Left lung (tissue), 4 donors: ENCODE measurements at regions not wholly inside any gene's neighbourhood (a gene's known extent, or its start where the extent isn't known, plus 50 kb on each side); places are given as distances from the start of the nearest gene placed in this dataset.

ENCODE experiments used
- ATAC-seq: fragments of 200-7000 bp; cut with Tn5 transposase; one replicate; pipeline ENCODE4 v1.9.1; 2020; ENCODE audit warnings: moderate library complexity
- DNase-seq, 4 donors: peaks; one replicate each; pipeline ENCODE4 v3.0.0-alpha.2; 2013 to 2020
- H3K27ac ChIP-seq, 2 donors: fragments of 200-600 bp; sonication (generic) in 1 of 2; one replicate each; pipeline versions ENCODE4 v1.5.0 to v1.8.0; 2020 to 2021
- H3K27me3 ChIP-seq, 2 donors: fragments of 200-600 bp; sonication (generic) in 1 of 2; one replicate each; pipeline versions ENCODE4 v1.5.0 to v1.8.0; 2020 to 2021
- H3K36me3 ChIP-seq, 2 donors: fragments of 200-600 bp; sonication (generic) in 1 of 2; one replicate each; pipeline versions ENCODE4 v1.5.0 to v1.8.0; 2020 to 2021
- H3K4me1 ChIP-seq, 2 donors: fragments of 200-600 bp; one replicate each; pipeline ENCODE4 v1.8.0; 2021
- H3K4me3 ChIP-seq, 2 donors: fragments of 200-600 bp; sonication (generic) in 1 of 2; one replicate each; pipeline versions ENCODE4 v1.5.0 to v1.8.0; 2020 to 2021; ENCODE audit warnings: mild to moderate bottlenecking in 1 of 2
- H3K9me3 ChIP-seq, 2 donors: fragments of 200-600 bp; sonication (generic) in 1 of 2; one replicate each; pipeline versions ENCODE4 v1.5.0 to v1.8.0; 2020 to 2021
- intact Hi-C, 2 donors: fragments of 100-400 bp; cut with DNase I; formaldehyde crosslinking; loops; one replicate each; pipeline versions ENCODE4 v1.11.2 to v1.14.2; 2022
- TF ChIP-seq, protein P1 (sequence below), 2 donors: fragments of 200-600 bp; sonication (generic) in 1 of 2; IDR thresholded peaks; one replicate each; pipeline versions ENCODE4 v1.5.0 to v1.8.0; 2021; ENCODE audit warnings: antibody characterized with exemption in 2 of 2
- donor health status: DM: no; HTN: yes; CAD: no.
- donor health status: DM: no; HTN: no; CAD: no.

DNA sequence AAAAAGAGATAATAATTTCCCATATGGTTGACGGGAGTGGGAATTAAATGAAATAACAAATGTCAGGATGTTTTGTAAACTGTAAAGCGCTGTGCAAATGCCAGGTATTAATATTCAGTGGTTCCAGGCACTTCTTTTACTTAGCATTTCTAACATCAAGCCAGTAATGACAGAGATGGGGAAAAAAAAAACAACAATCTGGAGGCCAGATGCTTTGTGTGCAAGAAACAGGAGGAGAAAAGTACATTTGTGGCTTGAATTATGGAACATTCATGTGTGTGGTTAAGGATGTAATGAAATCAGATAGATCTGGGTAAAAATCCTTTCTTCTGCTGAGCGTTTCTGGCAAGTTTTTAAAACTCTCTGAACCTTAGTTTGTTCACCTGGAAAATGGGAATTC is 509.6 kb downstream of the FUT8 start:
- TF ChIP-seq, protein P1, sequence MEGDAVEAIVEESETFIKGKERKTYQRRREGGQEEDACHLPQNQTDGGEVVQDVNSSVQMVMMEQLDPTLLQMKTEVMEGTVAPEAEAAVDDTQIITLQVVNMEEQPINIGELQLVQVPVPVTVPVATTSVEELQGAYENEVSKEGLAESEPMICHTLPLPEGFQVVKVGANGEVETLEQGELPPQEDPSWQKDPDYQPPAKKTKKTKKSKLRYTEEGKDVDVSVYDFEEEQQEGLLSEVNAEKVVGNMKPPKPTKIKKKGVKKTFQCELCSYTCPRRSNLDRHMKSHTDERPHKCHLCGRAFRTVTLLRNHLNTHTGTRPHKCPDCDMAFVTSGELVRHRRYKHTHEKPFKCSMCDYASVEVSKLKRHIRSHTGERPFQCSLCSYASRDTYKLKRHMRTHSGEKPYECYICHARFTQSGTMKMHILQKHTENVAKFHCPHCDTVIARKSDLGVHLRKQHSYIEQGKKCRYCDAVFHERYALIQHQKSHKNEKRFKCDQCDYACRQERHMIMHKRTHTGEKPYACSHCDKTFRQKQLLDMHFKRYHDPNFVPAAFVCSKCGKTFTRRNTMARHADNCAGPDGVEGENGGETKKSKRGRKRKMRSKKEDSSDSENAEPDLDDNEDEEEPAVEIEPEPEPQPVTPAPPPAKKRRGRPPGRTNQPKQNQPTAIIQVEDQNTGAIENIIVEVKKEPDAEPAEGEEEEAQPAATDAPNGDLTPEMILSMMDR (IDR thresholded peaks at IDR 0.05) = no peak
- intact Hi-C loops = no loop called here
- no peak for DNase-seq
- H3K36me3 ChIP-seq = no peaks in the 10 kb centered on the region
- H3K4me3 ChIP-seq = no peak overlapping the region
- no peaks in the 10 kb centered on the region for H3K4me1 ChIP-seq
- no peaks in the 10 kb centered on the region for H3K9me3 ChIP-seq
- no peak for ATAC-seq
- no peak overlapping the region for H3K27ac ChIP-seq
- H3K27me3 ChIP-seq = no peaks in the 10 kb centered on the region

DNA sequence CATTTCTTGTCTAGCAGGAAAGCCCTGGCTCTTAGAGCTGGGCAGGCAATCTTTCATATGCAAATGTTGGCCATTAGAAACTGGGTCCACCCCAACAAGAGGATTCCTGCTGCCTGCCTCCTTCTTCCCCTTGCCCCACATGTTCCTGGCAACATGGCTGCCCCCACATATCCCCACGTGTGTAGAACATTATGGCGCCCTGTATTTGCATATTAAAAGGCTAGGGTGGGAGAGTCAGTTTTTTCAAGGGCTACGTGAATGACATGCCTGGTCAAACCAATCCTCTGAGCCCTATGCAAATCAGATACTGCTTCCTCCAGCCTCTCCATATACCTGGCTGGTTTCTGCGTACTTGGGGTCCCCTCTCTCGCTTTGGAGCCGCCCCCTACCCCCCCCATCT is 514.0 kb downstream of the FUT8 start:
- H3K4me3 ChIP-seq = no peak overlapping the region
- DNase-seq = no peak
- H3K27ac ChIP-seq = no peak overlapping the region
- intact Hi-C loops = loop anchor here in 1 of 2 donors (2.0 kb wide), 1 partner anchor 22 kb away; no protein-coding TSS in a partner anchor
- H3K27me3 ChIP-seq = peaks cover 0 to 8% of the 10 kb centered on the region in 2 donors
- no peaks in the 10 kb centered on the region for H3K9me3 ChIP-seq
- H3K36me3 ChIP-seq = no peaks in the 10 kb centered on the region
- H3K4me1 ChIP-seq = no peaks in the 10 kb centered on the region
- no peak for ATAC-seq
- TF ChIP-seq, protein P1 (IDR thresholded peaks at IDR 0.05) = no peak

DNA sequence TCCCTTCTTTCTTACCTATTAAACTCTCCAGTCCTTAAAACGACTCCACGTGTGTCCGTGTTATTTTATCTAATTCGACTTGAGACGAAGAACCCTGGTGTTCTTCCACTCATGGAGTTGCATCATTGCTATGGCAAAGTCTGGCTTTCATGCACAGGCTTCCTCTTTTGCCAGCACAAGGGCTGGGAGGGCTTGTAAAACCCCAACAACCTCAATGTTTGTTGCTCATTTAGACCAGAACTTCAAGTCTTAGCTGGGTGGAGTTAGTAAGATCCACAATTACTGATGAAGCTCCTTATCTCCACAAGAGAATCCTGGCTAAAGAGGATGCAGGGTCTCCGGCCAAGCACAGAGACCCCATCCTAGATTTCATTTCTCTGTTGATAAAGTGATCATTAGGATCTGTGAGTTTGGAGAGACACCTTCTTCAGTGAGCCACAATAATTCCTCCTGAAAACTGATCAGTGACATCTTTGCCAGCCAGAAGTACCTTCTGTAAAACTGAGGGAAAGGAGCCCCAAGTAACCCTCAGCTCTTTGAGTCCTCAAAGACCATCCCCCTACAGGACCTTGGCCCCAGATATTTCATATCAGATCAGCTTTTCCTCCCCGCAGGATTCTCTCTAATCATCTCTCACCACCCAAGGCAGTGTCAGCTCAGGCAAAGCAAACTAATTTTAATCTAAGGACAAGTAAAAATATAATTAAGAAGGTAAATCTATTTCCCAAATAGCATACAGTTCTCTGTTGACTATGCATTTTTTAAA is 514.6 kb downstream of the FUT8 start:
- H3K4me3 ChIP-seq = no peak overlapping the region
- no peak for DNase-seq
- intact Hi-C loops = loop anchor here in 1 of 2 donors (2.0 kb wide), 1 partner anchor 22 kb away; no protein-coding TSS in a partner anchor
- H3K36me3 ChIP-seq = no peaks in the 10 kb centered on the region
- H3K27ac ChIP-seq = no peak overlapping the region
- H3K4me1 ChIP-seq = no peaks in the 10 kb centered on the region
- TF ChIP-seq, protein P1 (IDR thresholded peaks at IDR 0.05) = no peak
- peaks cover 0 to 8% of the 10 kb centered on the region in 2 donors for H3K27me3 ChIP-seq
- no peak for ATAC-seq
- no peaks in the 10 kb centered on the region for H3K9me3 ChIP-seq

DNA sequence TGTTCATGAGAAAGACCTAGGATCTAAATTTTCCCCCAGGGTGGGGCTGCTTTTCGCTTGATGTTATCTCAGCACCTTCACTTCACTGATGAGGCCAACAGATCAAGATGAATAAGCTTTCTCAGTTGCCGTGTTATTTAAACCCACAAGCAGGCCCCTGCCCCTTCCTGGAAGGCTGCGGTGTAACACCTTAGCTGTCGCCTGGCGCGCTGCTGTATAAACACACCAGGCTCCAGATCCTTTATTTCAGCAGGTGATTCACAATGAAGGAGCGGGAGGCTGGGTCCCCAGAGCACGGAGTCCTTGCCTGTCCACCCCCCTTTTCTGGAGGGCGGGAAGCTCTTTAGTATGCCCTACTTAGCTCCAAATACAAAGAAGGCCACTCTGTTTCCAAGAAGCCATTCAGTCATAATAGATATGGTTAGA is 515.4 kb downstream of the FUT8 start:
- peak in 2 of 4 donors; percentile 4 to 21 for DNase-seq
- peaks cover 0 to 8% of the 10 kb centered on the region in 2 donors for H3K27me3 ChIP-seq
- no peak overlapping the region for H3K4me3 ChIP-seq
- TF ChIP-seq, protein P1 (IDR thresholded peaks at IDR 0.05) = no peak
- H3K9me3 ChIP-seq = no peaks in the 10 kb centered on the region
- H3K4me1 ChIP-seq = no peaks in the 10 kb centered on the region
- intact Hi-C loops = loop anchor here in 1 of 2 donors (2.0 kb wide), 1 partner anchor 23 kb away; no protein-coding TSS in a partner anchor
- H3K27ac ChIP-seq = no peak overlapping the region
- no peaks in the 10 kb centered on the region for H3K36me3 ChIP-seq
- peak; percentile 41 for ATAC-seq

DNA sequence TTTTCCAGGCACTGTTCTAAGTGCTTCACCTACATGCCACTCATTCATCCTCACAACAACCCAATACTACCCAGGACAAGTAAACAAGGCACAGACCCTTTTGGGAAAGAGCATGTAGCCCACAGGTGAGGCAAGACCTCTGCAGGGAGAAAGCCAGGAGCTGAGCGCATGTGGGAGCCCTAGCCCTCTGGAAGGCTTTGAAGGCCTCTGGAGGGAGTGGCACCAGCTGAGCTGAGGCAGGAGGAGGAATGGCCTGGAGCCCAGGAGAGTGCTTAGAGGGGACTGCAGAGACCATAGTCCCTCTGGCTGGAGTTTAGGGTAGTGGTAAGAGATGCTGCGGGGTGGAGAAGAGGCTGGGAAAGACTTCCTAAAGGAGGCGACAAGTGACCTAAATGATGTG is 516.5 kb downstream of the FUT8 start:
- intact Hi-C loops = no loop called here

More for the DNA sequence above, 516.5 kb downstream of the FUT8 start:
- Histone ChIP-seq H3K36me3 (no peaks in the 10 kb centered on the region), H3K9me3 (no peaks in the 10 kb centered on the region), H3K4me1 (no peaks in the 10 kb centered on the region), H3K4me3 (no peak overlapping the region), H3K27me3 (peaks cover 0 to 8% of the 10 kb centered on the region in 2 donors), H3K27ac (no peak overlapping the region)
- TF ChIP-seq, protein P1 (IDR thresholded peaks at IDR 0.05) = no peak
- DNase-seq = no peak
- no peak for ATAC-seq
